ENCODE measurements at regions not wholly inside any gene's neighbourhood (a gene's known extent, or its start where the extent isn't known, plus 50 kb on each side); places are given as distances from the start of the nearest gene placed in this dataset.

- H3K4me1 ChIP-seq: peaks cover 0 to 19% (median 0%) of the 10 kb centered on the region in 12 donors
- intact Hi-C loops (cut with DNase I): no loop called here
- H3K27ac ChIP-seq: peak overlapping the region in 10 of 12 donors; percentile 14 to 74 (median 50)
- no peaks in the 10 kb centered on the region for H3K27me3 ChIP-seq
- no peak overlapping the region for H3K4me3 ChIP-seq
- peak; percentile 48 to 85 (median 68) for ATAC-seq
- H3K36me3 ChIP-seq: no peaks in the 10 kb centered on the region
- DNase-seq: peak in 3 of 5 donors; percentile 9 to 30 (median 20)
- H3K9me3 ChIP-seq: no peaks in the 10 kb centered on the region
- no peak for TF ChIP-seq CTCF (IDR thresholded peaks at IDR 0.05)
- no peak for TF ChIP-seq POLR2A (IDR thresholded peaks at IDR 0.05)
- WGBS, 4 donors: 40 to 45% (median 44%) methylated on average over 7 of the region's 7 CpGs
Observed at GRCh38 chr9:115672477-115673316, 480.9 kb upstream of the PAPPA start.

GRCh38 chr9:115673599-115673998 is 480.0 kb upstream of the PAPPA start:
- DNase-seq (peak in 1 of 5 donors; percentile 34), ATAC-seq (peak in 2 of 4 donors; percentile 45 to 73)
- Histone ChIP-seq H3K27ac (peak overlapping the region in 7 of 12 donors; percentile 47 to 74 (median 54)), H3K4me3 (no peak overlapping the region), H3K9me3 (no peaks in the 10 kb centered on the region), H3K4me1 (peaks cover 0 to 15% (median 0%) of the 10 kb centered on the region in 12 donors), H3K27me3 (no peaks in the 10 kb centered on the region), H3K36me3 (no peaks in the 10 kb centered on the region)
- no peak for TF ChIP-seq CTCF (IDR thresholded peaks at IDR 0.05)
- intact Hi-C loops (cut with DNase I): no loop called here
- 73 to 89% (median 80%) methylated on average over 3 of the region's 3 CpGs for WGBS, 4 donors

- TF ChIP-seq POLR2A (IDR thresholded peaks at IDR 0.05) (no peak), CTCF (IDR thresholded peaks at IDR 0.05) (no peak)
- intact Hi-C loops (cut with DNase I): no loop called here
Observed at GRCh38 chr9:115674091-115674490, 479.5 kb upstream of the PAPPA start.

GRCh38 chr9:115675834-115676233 is 477.8 kb upstream of the PAPPA start:
- Histone ChIP-seq H3K4me1 (peaks cover 0 to 11% (median 0%) of the 10 kb centered on the region in 12 donors), H3K27me3 (no peaks in the 10 kb centered on the region), H3K36me3 (no peaks in the 10 kb centered on the region), H3K4me3 (no peak overlapping the region), H3K9me3 (no peaks in the 10 kb centered on the region), H3K27ac (no peak overlapping the region)
- intact Hi-C loops (cut with DNase I): no loop called here
- ATAC-seq (no peak), DNase-seq (no peak)
- TF ChIP-seq POLR2A (IDR thresholded peaks at IDR 0.05) (no peak), CTCF (IDR thresholded peaks at IDR 0.05) (no peak)
- 60 to 76% (median 74%) methylated on average over 3 of the region's 3 CpGs for WGBS, 4 donors

More at GRCh38 chr9:115674091-115674490, 479.5 kb upstream of the PAPPA start:
- H3K27ac ChIP-seq: peak overlapping the region in 4 of 12 donors; percentile 47 to 74 (median 70)
- peaks cover 0 to 11% (median 0%) of the 10 kb centered on the region in 12 donors for H3K4me1 ChIP-seq
- no peaks in the 10 kb centered on the region for H3K9me3 ChIP-seq
- H3K27me3 ChIP-seq: no peaks in the 10 kb centered on the region
- DNase-seq (no peak), ATAC-seq (no peak)
- 26 to 60% (median 37%) methylated on average over 1 of the region's 1 CpG for WGBS, 4 donors
- no peaks in the 10 kb centered on the region for H3K36me3 ChIP-seq
- H3K4me3 ChIP-seq: no peak overlapping the region
